Loucy (cell line): ENCODE measurements at regions not wholly inside any gene's neighbourhood (a gene's known extent, or its start where the extent isn't known, plus 50 kb on each side); places are given as distances from the start of the nearest gene placed in this dataset.

ENCODE experiments used
- H2AFZ ChIP-seq: fragments of 200-600 bp; sonication (generic); 2 replicates; pipeline ENCODE4 v1.6.0; 2016; ENCODE audit warnings: antibody characterized with exemption, mild to moderate bottlenecking, low read length, moderate library complexity
- H3F3A ChIP-seq: fragments of 200-600 bp; 2 replicates; pipeline ENCODE4 v1.6.0; 2016; ENCODE audit warnings: antibody characterized with exemption, low read depth, mild to moderate bottlenecking
- H3K27me3 ChIP-seq: fragments of 200-600 bp; sonication (generic); 2 replicates; pipeline ENCODE4 v1.6.1; 2014; ENCODE audit warnings: low read length, mild to moderate bottlenecking; ENCODE audit not compliant: insufficient read depth, poor library complexity, severe bottlenecking
- H3K36me3 ChIP-seq: fragments of 200-600 bp; sonication (generic); 2 replicates; pipeline ENCODE4 v1.6.1; 2016; ENCODE audit warnings: low read length; ENCODE audit not compliant: insufficient read depth
- H3K4me1 ChIP-seq: fragments of 200-600 bp; sonication (generic); 2 replicates; pipeline ENCODE4 v1.5.1; 2014; ENCODE audit warnings: low read length, mild to moderate bottlenecking; ENCODE audit not compliant: insufficient read depth, poor library complexity, severe bottlenecking
- H3K4me2 ChIP-seq: fragments of 200-600 bp; sonication (generic); 2 replicates; pipeline ENCODE4 v1.6.0; 2014; ENCODE audit warnings: antibody characterized with exemption, low read length, low read depth, mild to moderate bottlenecking; ENCODE audit not compliant: poor library complexity, severe bottlenecking
- H3K4me3 ChIP-seq: fragments of 200-600 bp; sonication (generic); 2 replicates; pipeline ENCODE4 v1.5.1; 2014; ENCODE audit warnings: low read length, mild to moderate bottlenecking, mixed read lengths; ENCODE audit not compliant: poor library complexity, severe bottlenecking
- H3K79me2 ChIP-seq: fragments of 200-600 bp; sonication (generic); 2 replicates; pipeline ENCODE4 v1.6.1; 2014; ENCODE audit warnings: low read length; ENCODE audit not compliant: insufficient read depth
- H3K9ac ChIP-seq: fragments of 200-600 bp; sonication (generic); 2 replicates; pipeline ENCODE4 v1.6.0; 2014; ENCODE audit warnings: mild to moderate bottlenecking, low read depth, low read length, moderate library complexity; ENCODE audit not compliant: poor library complexity, severe bottlenecking
- H3K9me2 ChIP-seq: fragments of 200-600 bp; sonication (generic); replicated peaks from 2 replicates; pipeline ENCODE4 v1.6.1; 2016; ENCODE audit warnings: low read depth, low read length, mixed read lengths
- H3K9me3 ChIP-seq: fragments of 200-600 bp; sonication (generic); 2 replicates; pipeline ENCODE4 v1.6.1; 2014; ENCODE audit warnings: mild to moderate bottlenecking, antibody characterized with exemption, low read length, low read depth; ENCODE audit not compliant: insufficient read depth
- H4K20me1 ChIP-seq: fragments of 200-600 bp; sonication (generic); 2 replicates; pipeline ENCODE4 v1.6.0; 2014; ENCODE audit warnings: antibody characterized with exemption, low read length, mild to moderate bottlenecking; ENCODE audit not compliant: insufficient read depth, poor library complexity, severe bottlenecking
- EZH2phosphoT487 ChIP-seq: fragments of 200-600 bp; IDR thresholded peaks from 2 replicates; pipeline ENCODE4 v1.6.1; 2018; ENCODE audit warnings: antibody characterized with exemption, mild to moderate bottlenecking, moderate library complexity, borderline replicate concordance
- TF ChIP-seq, protein P1 (sequence below): fragments of 200-600 bp; sonication (generic); conservative IDR thresholded peaks from 2 replicates; pipeline ENCODE4 v1.5.1; 2014; ENCODE audit warnings: mild to moderate bottlenecking, antibody characterized with exemption, low read length

DNA sequence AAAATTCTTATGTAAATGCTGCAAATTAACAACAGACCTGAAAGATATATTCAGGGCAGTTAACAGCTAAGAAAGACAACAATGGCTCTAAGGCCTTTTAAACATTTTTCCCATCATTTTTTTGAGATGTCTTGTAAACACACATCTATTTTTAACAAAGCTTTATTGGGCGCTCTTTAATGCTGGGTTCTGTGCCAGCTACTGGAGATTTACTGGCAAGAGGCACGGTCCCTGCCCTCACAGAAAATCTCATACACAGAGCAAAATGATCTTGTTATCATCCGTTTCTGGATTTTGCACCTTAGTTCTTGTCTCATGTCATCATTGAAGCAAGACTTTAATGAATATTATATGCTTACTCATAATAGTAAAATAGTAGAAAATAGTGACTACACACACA, 1022.3 kb upstream of the WWC1 start:
- Histone ChIP-seq H4K20me1 (no peaks in the 10 kb centered on the region), H3K9ac (no peak overlapping the region), H3K79me2 (no peaks in the 10 kb centered on the region), H3K4me2 (no peak overlapping the region), H3K4me1 (no peaks in the 10 kb centered on the region), H3F3A (no peaks in the 10 kb centered on the region), H3K36me3 (no peaks in the 10 kb centered on the region), H3K4me3 (no peak overlapping the region), H3K9me2 (no peaks in the 10 kb centered on the region), H3K9me3 (no peaks in the 10 kb centered on the region), H2AFZ (no peak overlapping the region), H3K27me3 (no peaks in the 10 kb centered on the region)
- TF ChIP-seq, protein P1, sequence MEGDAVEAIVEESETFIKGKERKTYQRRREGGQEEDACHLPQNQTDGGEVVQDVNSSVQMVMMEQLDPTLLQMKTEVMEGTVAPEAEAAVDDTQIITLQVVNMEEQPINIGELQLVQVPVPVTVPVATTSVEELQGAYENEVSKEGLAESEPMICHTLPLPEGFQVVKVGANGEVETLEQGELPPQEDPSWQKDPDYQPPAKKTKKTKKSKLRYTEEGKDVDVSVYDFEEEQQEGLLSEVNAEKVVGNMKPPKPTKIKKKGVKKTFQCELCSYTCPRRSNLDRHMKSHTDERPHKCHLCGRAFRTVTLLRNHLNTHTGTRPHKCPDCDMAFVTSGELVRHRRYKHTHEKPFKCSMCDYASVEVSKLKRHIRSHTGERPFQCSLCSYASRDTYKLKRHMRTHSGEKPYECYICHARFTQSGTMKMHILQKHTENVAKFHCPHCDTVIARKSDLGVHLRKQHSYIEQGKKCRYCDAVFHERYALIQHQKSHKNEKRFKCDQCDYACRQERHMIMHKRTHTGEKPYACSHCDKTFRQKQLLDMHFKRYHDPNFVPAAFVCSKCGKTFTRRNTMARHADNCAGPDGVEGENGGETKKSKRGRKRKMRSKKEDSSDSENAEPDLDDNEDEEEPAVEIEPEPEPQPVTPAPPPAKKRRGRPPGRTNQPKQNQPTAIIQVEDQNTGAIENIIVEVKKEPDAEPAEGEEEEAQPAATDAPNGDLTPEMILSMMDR = no peak
- TF ChIP-seq EZH2phosphoT487 = no peak

DNA sequence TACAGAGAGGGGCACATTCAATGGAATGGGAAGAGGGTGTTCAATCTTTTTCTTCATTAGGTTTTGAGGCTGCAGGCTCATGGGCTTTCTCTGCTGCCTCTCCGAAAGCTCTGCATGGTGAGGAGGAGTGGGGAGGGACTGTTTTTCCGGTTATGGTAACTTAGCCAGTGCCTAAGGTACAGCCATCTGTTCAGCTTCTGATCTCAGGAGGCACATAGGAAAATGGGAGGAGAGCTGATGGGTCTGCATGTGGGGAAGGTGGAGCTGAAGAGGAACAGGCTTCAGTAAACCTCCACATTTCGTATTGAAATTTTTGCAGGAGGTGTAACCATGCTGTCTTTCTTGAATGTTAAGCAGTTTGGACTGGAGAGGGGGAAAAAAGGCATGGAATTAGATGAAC, 1020.4 kb upstream of the WWC1 start:
- no peak overlapping the region for H3K4me3 ChIP-seq
- H2AFZ ChIP-seq = no peak overlapping the region
- H3F3A ChIP-seq = no peaks in the 10 kb centered on the region
- H3K4me1 ChIP-seq = no peaks in the 10 kb centered on the region
- TF ChIP-seq, protein P1 = no peak
- TF ChIP-seq EZH2phosphoT487 = no peak
- H3K36me3 ChIP-seq = no peaks in the 10 kb centered on the region
- no peaks in the 10 kb centered on the region for H3K27me3 ChIP-seq
- H4K20me1 ChIP-seq = no peaks in the 10 kb centered on the region
- H3K9me3 ChIP-seq = no peaks in the 10 kb centered on the region
- no peaks in the 10 kb centered on the region for H3K79me2 ChIP-seq
- H3K9ac ChIP-seq = no peak overlapping the region
- no peak overlapping the region for H3K4me2 ChIP-seq
- no peaks in the 10 kb centered on the region for H3K9me2 ChIP-seq

DNA sequence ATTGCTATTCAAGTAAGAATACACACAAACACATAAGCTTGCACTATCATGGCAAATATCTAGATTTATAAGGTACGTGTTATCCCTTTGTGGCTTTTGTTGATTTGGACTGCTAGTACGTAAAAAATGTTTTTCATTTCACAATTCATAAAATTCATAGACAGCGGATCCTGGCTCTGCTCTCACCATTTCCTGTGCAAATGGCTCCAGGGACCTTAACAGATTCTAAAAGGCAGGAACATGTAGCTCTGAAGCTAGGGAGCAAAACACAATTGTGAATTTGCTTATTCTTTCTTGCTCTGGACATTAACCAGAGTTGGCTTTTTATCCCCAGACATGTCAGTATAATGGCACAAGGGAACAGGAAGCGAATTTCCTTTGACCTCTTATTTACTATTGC, 1019.9 kb upstream of the WWC1 start:
- no peak overlapping the region for H3K9ac ChIP-seq
- no peaks in the 10 kb centered on the region for H3K9me2 ChIP-seq
- no peaks in the 10 kb centered on the region for H4K20me1 ChIP-seq
- no peaks in the 10 kb centered on the region for H3F3A ChIP-seq
- TF ChIP-seq, protein P1 = no peak
- no peak for TF ChIP-seq EZH2phosphoT487
- no peak overlapping the region for H3K4me2 ChIP-seq
- no peak overlapping the region for H2AFZ ChIP-seq
- H3K36me3 ChIP-seq = no peaks in the 10 kb centered on the region
- no peak overlapping the region for H3K4me3 ChIP-seq
- H3K79me2 ChIP-seq = no peaks in the 10 kb centered on the region
- H3K9me3 ChIP-seq = no peaks in the 10 kb centered on the region
- H3K4me1 ChIP-seq = no peaks in the 10 kb centered on the region
- H3K27me3 ChIP-seq = no peaks in the 10 kb centered on the region
